ENCODE measurements at regions not wholly inside any gene's neighbourhood (a gene's known extent, or its start where the extent isn't known, plus 50 kb on each side); places are given as distances from the start of the nearest gene placed in this dataset.
"Not testable (repeated sequence)": the region's sequence is repeated elsewhere in the genome, so short reads cannot be mapped to it uniquely, and the experiment has no call there.

- Histone ChIP-seq H3K4me1 (ENCODE audit: control insufficient read depth in 1 of 2, extremely low read depth in 1 of 2, insufficient read depth in 2 of 2, low read length in 2 of 2) (no peaks in the 10 kb centered on the region), H3K4me3 (ENCODE audit: control insufficient read depth in 1 of 2, extremely low read depth in 1 of 2, low read length in 1 of 2) (no peak overlapping the region), H3K36me3 (ENCODE audit: control insufficient read depth in 2 of 2, extremely low read depth in 1 of 2, insufficient read depth in 1 of 2, low read length in 1 of 2) (no peaks in the 10 kb centered on the region), H3K9me3 (no peaks in the 10 kb centered on the region), H3K27ac (ENCODE audit: low read length) (no peak overlapping the region), H3K27me3 (replicated peaks in 1 of 2; ENCODE audit: control insufficient read depth in 2 of 2, extremely low read depth in 1 of 2, insufficient read depth in 2 of 2, low read length in 1 of 2) (peaks cover 0 to 6% of the 10 kb centered on the region in 2 experiments)
- no peak for DNase-seq
- ATAC-seq (replicated peaks in 1 of 4) = no peak
- CTCF ChIA-PET = interaction anchor here in 1 of 2 donors (0.6 kb wide), 1 partner anchor 413 kb away, joined by 3 read pairs; no protein-coding TSS in a partner anchor
- POLR2A ChIA-PET = no interaction called here
- WGBS (ENCODE audit: insufficient coverage) = 50% methylated on average over 1 of the region's 3 CpGs
- peaks cover 0 to 10% of the 10 kb centered on the region in 2 donors for H3K27me3 Mint-ChIP-seq
- H3K4me1 Mint-ChIP-seq = peaks cover 0 to 2% (median 0%) of the 10 kb centered on the region in 3 donors
- no peaks in the 10 kb centered on the region for H3K36me3 Mint-ChIP-seq
- peaks cover 7 to 15% (median 8%) of the 10 kb centered on the region in 3 donors for H3K9me3 Mint-ChIP-seq
- no peak overlapping the region for H3K27ac Mint-ChIP-seq
- no peak overlapping the region for H3K4me3 Mint-ChIP-seq
Measured at GRCh38 chr11:106161775-106162634, 84.5 kb downstream of the AASDHPPT start.

- no peak for DNase-seq
- no peaks in the 10 kb centered on the region for H3K36me3 ChIP-seq (ENCODE audit: control insufficient read depth in 2 of 2, extremely low read depth in 1 of 2, insufficient read depth in 1 of 2, low read length in 1 of 2)
- H3K27me3 Mint-ChIP-seq = peaks cover 0 to 8% of the 10 kb centered on the region in 2 donors
- no peaks in the 10 kb centered on the region for H3K9me3 ChIP-seq
- H3K36me3 Mint-ChIP-seq = no peaks in the 10 kb centered on the region
- H3K4me1 ChIP-seq (ENCODE audit: control insufficient read depth in 1 of 2, extremely low read depth in 1 of 2, insufficient read depth in 2 of 2, low read length in 2 of 2) = no peaks in the 10 kb centered on the region
- POLR2A ChIA-PET = no interaction called here
- H3K9me3 Mint-ChIP-seq = peaks cover 11 to 27% (median 13%) of the 10 kb centered on the region in 3 donors
- H3K27me3 ChIP-seq (replicated peaks in 1 of 2; ENCODE audit: control insufficient read depth in 2 of 2, extremely low read depth in 1 of 2, insufficient read depth in 2 of 2, low read length in 1 of 2) = peaks cover 0 to 6% of the 10 kb centered on the region in 2 experiments
- H3K4me1 Mint-ChIP-seq = no peaks in the 10 kb centered on the region
- no peak overlapping the region for H3K27ac Mint-ChIP-seq
- H3K4me3 Mint-ChIP-seq = no peak overlapping the region
- no peak overlapping the region for H3K4me3 ChIP-seq (ENCODE audit: control insufficient read depth in 1 of 2, extremely low read depth in 1 of 2, low read length in 1 of 2)
- ATAC-seq (replicated peaks in 1 of 4) = no peak
- CTCF ChIA-PET = no interaction called here
- H3K27ac ChIP-seq (ENCODE audit: low read length) = no peak overlapping the region
Measured at GRCh38 chr11:106167085-106167484, 89.6 kb downstream of the AASDHPPT start.

GRCh38 chr11:106172386-106172991 lies 95.0 kb downstream of the AASDHPPT start:
- Mint-ChIP-seq H3K27me3 (peaks cover 0 to 3% of the 10 kb centered on the region in 2 donors), H3K9me3 (peaks cover 2 to 7% (median 3%) of the 10 kb centered on the region in 3 donors), H3K36me3 (no peaks in the 10 kb centered on the region), H3K4me3 (no peak overlapping the region), H3K4me1 (no peaks in the 10 kb centered on the region), H3K27ac (no peak overlapping the region)
- no peak for ATAC-seq (replicated peaks in 1 of 4)
- no peaks in the 10 kb centered on the region for H3K27me3 ChIP-seq (replicated peaks in 1 of 2; ENCODE audit: control insufficient read depth in 2 of 2, extremely low read depth in 1 of 2, insufficient read depth in 2 of 2, low read length in 1 of 2)
- DNase-seq = no peak
- WGBS (ENCODE audit: insufficient coverage) = 100% methylated on average over 1 of the region's 4 CpGs
- no peaks in the 10 kb centered on the region for H3K9me3 ChIP-seq
- H3K27ac ChIP-seq (ENCODE audit: low read length) = no peak overlapping the region
- ChIA-PET CTCF (no interaction called here), POLR2A (no interaction called here)
- no peaks in the 10 kb centered on the region for H3K36me3 ChIP-seq (ENCODE audit: control insufficient read depth in 2 of 2, extremely low read depth in 1 of 2, insufficient read depth in 1 of 2, low read length in 1 of 2)
- no peaks in the 10 kb centered on the region for H3K4me1 ChIP-seq (ENCODE audit: control insufficient read depth in 1 of 2, extremely low read depth in 1 of 2, insufficient read depth in 2 of 2, low read length in 2 of 2)
- H3K4me3 ChIP-seq (ENCODE audit: control insufficient read depth in 1 of 2, extremely low read depth in 1 of 2, low read length in 1 of 2) = no peak overlapping the region

- Mint-ChIP-seq H3K36me3 (no peaks in the 10 kb centered on the region), H3K9me3 (peaks cover 0 to 4% (median 0%) of the 10 kb centered on the region in 3 donors), H3K27ac (no peak overlapping the region), H3K4me1 (no peaks in the 10 kb centered on the region), H3K4me3 (no peak overlapping the region), H3K27me3 (peaks cover 0 to 3% of the 10 kb centered on the region in 2 donors)
- no peaks in the 10 kb centered on the region for H3K4me1 ChIP-seq (ENCODE audit: control insufficient read depth in 1 of 2, extremely low read depth in 1 of 2, insufficient read depth in 2 of 2, low read length in 2 of 2)
- ChIA-PET POLR2A (no interaction called here), CTCF (no interaction called here)
- H3K27me3 ChIP-seq (replicated peaks in 1 of 2; ENCODE audit: control insufficient read depth in 2 of 2, extremely low read depth in 1 of 2, insufficient read depth in 2 of 2, low read length in 1 of 2) = no peaks in the 10 kb centered on the region
- WGBS (ENCODE audit: insufficient coverage) = 70% methylated on average over 1 of the region's 2 CpGs
- no peak for DNase-seq
- no peaks in the 10 kb centered on the region for H3K36me3 ChIP-seq (ENCODE audit: control insufficient read depth in 2 of 2, extremely low read depth in 1 of 2, insufficient read depth in 1 of 2, low read length in 1 of 2)
- no peaks in the 10 kb centered on the region for H3K9me3 ChIP-seq
- H3K4me3 ChIP-seq (ENCODE audit: control insufficient read depth in 1 of 2, extremely low read depth in 1 of 2, low read length in 1 of 2) = no peak overlapping the region
- H3K27ac ChIP-seq (ENCODE audit: low read length) = no peak overlapping the region
- no peak for ATAC-seq (replicated peaks in 1 of 4)
Measured at GRCh38 chr11:106173291-106173690, 95.8 kb downstream of the AASDHPPT start.

- H3K4me3 Mint-ChIP-seq; POLR2A ChIA-PET; H3K36me3 Mint-ChIP-seq; H3K27me3 Mint-ChIP-seq; H3K27ac ChIP-seq (ENCODE audit: low read length); H3K4me1 ChIP-seq (ENCODE audit: control insufficient read depth in 1 of 2, extremely low read depth in 1 of 2, insufficient read depth in 2 of 2, low read length in 2 of 2); H3K4me3 ChIP-seq (ENCODE audit: control insufficient read depth in 1 of 2, extremely low read depth in 1 of 2, low read length in 1 of 2); H3K27me3 ChIP-seq (replicated peaks in 1 of 2; ENCODE audit: control insufficient read depth in 2 of 2, extremely low read depth in 1 of 2, insufficient read depth in 2 of 2, low read length in 1 of 2); H3K27ac Mint-ChIP-seq; H3K36me3 ChIP-seq (ENCODE audit: control insufficient read depth in 2 of 2, extremely low read depth in 1 of 2, insufficient read depth in 1 of 2, low read length in 1 of 2); CTCF ChIA-PET; H3K4me1 Mint-ChIP-seq; DNase-seq; H3K9me3 Mint-ChIP-seq; ATAC-seq (replicated peaks in 1 of 4); H3K9me3 ChIP-seq: not testable (repeated sequence)
- 59% methylated on average over 3 of the region's 4 CpGs for WGBS (ENCODE audit: insufficient coverage)
Measured at GRCh38 chr11:106174003-106174402, 96.5 kb downstream of the AASDHPPT start.

GRCh38 chr11:106176817-106177216 lies 99.4 kb downstream of the AASDHPPT start:
- no peaks in the 10 kb centered on the region for H3K36me3 Mint-ChIP-seq
- WGBS (ENCODE audit: insufficient coverage) = 81% methylated on average over 17 of the region's 17 CpGs
- no peaks in the 10 kb centered on the region for H3K27me3 ChIP-seq (replicated peaks in 1 of 2; ENCODE audit: control insufficient read depth in 2 of 2, extremely low read depth in 1 of 2, insufficient read depth in 2 of 2, low read length in 1 of 2)
- H3K9me3 ChIP-seq = no peaks in the 10 kb centered on the region
- H3K9me3 Mint-ChIP-seq = peaks cover 0 to 5% (median 4%) of the 10 kb centered on the region in 3 donors
- no peak overlapping the region for H3K4me3 ChIP-seq (ENCODE audit: control insufficient read depth in 1 of 2, extremely low read depth in 1 of 2, low read length in 1 of 2)
- CTCF ChIA-PET = no interaction called here
- no peaks in the 10 kb centered on the region for H3K4me1 ChIP-seq (ENCODE audit: control insufficient read depth in 1 of 2, extremely low read depth in 1 of 2, insufficient read depth in 2 of 2, low read length in 2 of 2)
- H3K27ac Mint-ChIP-seq = no peak overlapping the region
- no peaks in the 10 kb centered on the region for H3K4me1 Mint-ChIP-seq
- H3K4me3 Mint-ChIP-seq = no peak overlapping the region
- DNase-seq (no peak), ATAC-seq (replicated peaks in 1 of 4) (no peak)
- H3K27ac ChIP-seq (ENCODE audit: low read length) = no peak overlapping the region
- POLR2A ChIA-PET = no interaction called here
- peaks cover 0 to 2% of the 10 kb centered on the region in 2 donors for H3K27me3 Mint-ChIP-seq
- H3K36me3 ChIP-seq (ENCODE audit: control insufficient read depth in 2 of 2, extremely low read depth in 1 of 2, insufficient read depth in 1 of 2, low read length in 1 of 2) = no peaks in the 10 kb centered on the region

Measured in T-cell (primary cell).